ENCODE measurements at regions not wholly inside any gene's neighbourhood (a gene's known extent, or its start where the extent isn't known, plus 50 kb on each side); places are given as distances from the start of the nearest gene placed in this dataset.

- no peaks in the 10 kb centered on the region for H3K27me3 ChIP-seq (ENCODE audit: control insufficient read depth, insufficient read depth, low read length)
- H3K36me3 ChIP-seq (ENCODE audit: control insufficient read depth, insufficient read depth, low read length) = no peaks in the 10 kb centered on the region
- H3K4me3 ChIP-seq (ENCODE audit: low read depth, low read length) = no peak overlapping the region
- CTCF ChIA-PET = interaction anchor here (0.9 kb wide), 1 partner anchor 17 kb away, joined by 3 read pairs; no protein-coding TSS in a partner anchor
- TF ChIP-seq CTCF (IDR thresholded peaks at IDR 0.05; ENCODE audit: insufficient read depth, low read depth, low read length) = no peak
- POLR2A ChIA-PET = no interaction called here
- no peak for DNase-seq (ENCODE audit: low read depth)
Measured at GRCh38 chr9:79287708-79288290, 284.0 kb upstream of the TLE4 start.

- POLR2A ChIA-PET = no interaction called here
- CTCF ChIA-PET = no interaction called here
- TF ChIP-seq CTCF (IDR thresholded peaks at IDR 0.05; ENCODE audit: insufficient read depth, low read depth, low read length) = no peak
- H3K4me3 ChIP-seq (ENCODE audit: low read depth, low read length) = no peak overlapping the region
- no peaks in the 10 kb centered on the region for H3K36me3 ChIP-seq (ENCODE audit: control insufficient read depth, insufficient read depth, low read length)
- DNase-seq (ENCODE audit: low read depth) = no peak
- no peaks in the 10 kb centered on the region for H3K27me3 ChIP-seq (ENCODE audit: control insufficient read depth, insufficient read depth, low read length)
Measured at GRCh38 chr9:79289856-79290255, 281.9 kb upstream of the TLE4 start.

GRCh38 chr9:79292731-79293280 lies 279.0 kb upstream of the TLE4 start:
- no peaks in the 10 kb centered on the region for H3K27me3 ChIP-seq (ENCODE audit: control insufficient read depth, insufficient read depth, low read length)
- TF ChIP-seq CTCF (IDR thresholded peaks at IDR 0.05; ENCODE audit: insufficient read depth, low read depth, low read length) = no peak
- no peak overlapping the region for H3K4me3 ChIP-seq (ENCODE audit: low read depth, low read length)
- DNase-seq (ENCODE audit: low read depth) = no peak
- CTCF ChIA-PET = no interaction called here
- H3K36me3 ChIP-seq (ENCODE audit: control insufficient read depth, insufficient read depth, low read length) = no peaks in the 10 kb centered on the region
- POLR2A ChIA-PET = no interaction called here

GRCh38 chr9:79300068-79300467 lies 271.7 kb upstream of the TLE4 start:
- TF ChIP-seq CTCF (IDR thresholded peaks at IDR 0.05; ENCODE audit: insufficient read depth, low read depth, low read length) = no peak
- Histone ChIP-seq H3K4me3 (ENCODE audit: low read depth, low read length) (no peak overlapping the region), H3K36me3 (ENCODE audit: control insufficient read depth, insufficient read depth, low read length) (no peaks in the 10 kb centered on the region), H3K27me3 (ENCODE audit: control insufficient read depth, insufficient read depth, low read length) (no peaks in the 10 kb centered on the region)
- CTCF ChIA-PET = no interaction called here
- POLR2A ChIA-PET = interaction anchor here (0.7 kb wide), 1 partner anchor 15 kb away, joined by 3 read pairs; no protein-coding TSS in a partner anchor
- DNase-seq (ENCODE audit: low read depth) = no peak

GRCh38 chr9:79301085-79301484 lies 270.7 kb upstream of the TLE4 start:
- ChIA-PET CTCF (no interaction called here), POLR2A (no interaction called here)
- Histone ChIP-seq H3K27me3 (ENCODE audit: control insufficient read depth, insufficient read depth, low read length) (no peaks in the 10 kb centered on the region), H3K36me3 (ENCODE audit: control insufficient read depth, insufficient read depth, low read length) (no peaks in the 10 kb centered on the region), H3K4me3 (ENCODE audit: low read depth, low read length) (no peak overlapping the region)
- no peak for DNase-seq (ENCODE audit: low read depth)
- no peak for TF ChIP-seq CTCF (IDR thresholded peaks at IDR 0.05; ENCODE audit: insufficient read depth, low read depth, low read length)

All from BJ (cell line).